ENCODE measurements at regions not wholly inside any gene's neighbourhood (a gene's known extent, or its start where the extent isn't known, plus 50 kb on each side); places are given as distances from the start of the nearest gene placed in this dataset.

DNA sequence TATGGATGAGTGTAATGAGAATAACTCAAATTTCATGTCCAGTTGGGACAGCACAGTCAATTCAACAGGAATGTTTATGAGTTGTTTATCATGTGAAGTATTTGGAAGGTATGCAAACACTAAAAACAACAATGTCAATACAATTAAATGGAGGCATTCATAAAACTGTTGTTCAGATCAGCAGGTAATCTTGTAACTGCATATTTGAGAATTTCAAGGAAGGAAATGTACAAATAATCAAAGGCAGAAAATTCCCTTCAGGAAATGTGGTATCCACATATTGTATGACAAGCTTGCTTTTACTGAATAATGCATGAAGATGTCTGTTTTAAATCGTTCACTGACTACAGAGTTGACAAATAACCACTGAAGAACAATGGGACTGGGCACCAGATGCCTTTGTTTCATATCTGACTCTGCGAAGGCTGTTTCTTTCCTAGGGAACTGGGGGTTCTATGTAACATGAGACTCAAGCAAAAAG lies 198.3 kb downstream of the LTN1 start (continued):
- TF ChIP-seq, protein P1, sequence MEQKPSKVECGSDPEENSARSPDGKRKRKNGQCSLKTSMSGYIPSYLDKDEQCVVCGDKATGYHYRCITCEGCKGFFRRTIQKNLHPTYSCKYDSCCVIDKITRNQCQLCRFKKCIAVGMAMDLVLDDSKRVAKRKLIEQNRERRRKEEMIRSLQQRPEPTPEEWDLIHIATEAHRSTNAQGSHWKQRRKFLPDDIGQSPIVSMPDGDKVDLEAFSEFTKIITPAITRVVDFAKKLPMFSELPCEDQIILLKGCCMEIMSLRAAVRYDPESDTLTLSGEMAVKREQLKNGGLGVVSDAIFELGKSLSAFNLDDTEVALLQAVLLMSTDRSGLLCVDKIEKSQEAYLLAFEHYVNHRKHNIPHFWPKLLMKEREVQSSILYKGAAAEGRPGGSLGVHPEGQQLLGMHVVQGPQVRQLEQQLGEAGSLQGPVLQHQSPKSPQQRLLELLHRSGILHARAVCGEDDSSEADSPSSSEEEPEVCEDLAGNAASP (IDR thresholded peaks at IDR 0.05) = no peak
- no peak for TF ChIP-seq RBBP5 (IDR thresholded peaks at IDR 0.05; ENCODE audit: borderline replicate concordance, insufficient read depth, low read length, poor library complexity, severe bottlenecking)

DNA sequence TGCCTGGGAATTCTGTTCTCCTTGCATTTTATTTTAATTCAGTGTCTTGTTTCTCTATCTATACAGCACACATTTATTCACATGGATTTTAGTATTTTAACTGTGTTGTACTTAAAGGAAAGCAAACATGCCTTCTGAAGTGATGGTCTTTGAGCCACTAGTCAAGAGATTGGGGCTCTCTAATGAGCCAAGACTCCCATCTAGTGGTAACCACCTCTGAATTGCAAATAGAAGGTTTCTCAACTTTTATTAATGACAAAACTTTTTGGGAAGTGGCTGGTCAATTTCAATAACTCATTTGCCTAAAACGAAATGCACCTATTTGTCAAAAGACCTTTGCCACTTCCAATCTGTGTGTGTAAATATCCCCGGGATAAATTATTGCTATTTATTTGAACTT lies 199.6 kb downstream of the LTN1 start:
- Histone ChIP-seq H3K27me3 (ENCODE audit: control insufficient read depth in 2 of 2, insufficient read depth in 2 of 2, low read length in 2 of 2) (no peaks in the 10 kb centered on the region), H3K79me2 (ENCODE audit: control insufficient read depth, insufficient read depth, low read length) (no peaks in the 10 kb centered on the region), H3K9ac (ENCODE audit: insufficient read depth in 1 of 2, low read depth in 2 of 2, low read length in 2 of 2) (no peak overlapping the region), H3K36me3 (ENCODE audit: control insufficient read depth, insufficient read depth, low read length) (no peaks in the 10 kb centered on the region), H2AFZ (ENCODE audit: low read depth, low read length) (no peak overlapping the region), H3K9me3 (replicated peaks; ENCODE audit: control insufficient read depth, insufficient read depth, low read depth, low read length) (no peaks in the 10 kb centered on the region), H3K4me2 (ENCODE audit: insufficient read depth, low read length) (no peak overlapping the region), H3K27ac (ENCODE audit: extremely low read depth, low read depth, low read length) (no peak overlapping the region), H3K9me1 (ENCODE audit: control insufficient read depth, insufficient read depth, low read length) (no peaks in the 10 kb centered on the region), H3K4me1 (replicated peaks in 1 of 2; ENCODE audit: control insufficient read depth in 2 of 2, insufficient read depth in 2 of 2, low read length in 2 of 2) (no peaks in the 10 kb centered on the region; a peak in 1 of 5 replicates), H4K20me1 (replicated peaks; ENCODE audit: control insufficient read depth, insufficient read depth, low read length) (no peaks in the 10 kb centered on the region), H3K4me3 (no peak overlapping the region)
- FAIRE-seq = no peak
- ATAC-seq = 0 out of 3 replicates have a peak, but pooled peaks have one; percentile 23
- no TSS peak for BruUV-seq (replicated peaks)
- CTCF ChIA-PET (ENCODE audit: low intra/inter-chr PET ratio) = interaction anchor here (0.7 to 1.6 kb wide), 2 partner anchors 1092 to 1943 kb away, joined by 3 to 16 read pairs; no protein-coding TSS in a partner anchor
- POLR2A ChIA-PET = interaction anchor here (1.0 kb wide), 1 partner anchor 9 kb away, joined by 4 read pairs; no protein-coding TSS in a partner anchor
- WGBS (ENCODE audit: insufficient coverage, low coverage, missing lambda C conversion rate) = 0% methylated on average over 2 of the region's 2 CpGs
- in situ Hi-C loops (cut with MboI) (no loop called here), intact Hi-C loops (cut with micrococcal nuclease) (no loop called here)
- TF ChIP-seq DEAF1 (CRISPR knock-in tag; IDR thresholded peaks at IDR 0.05) (peak; percentile 61; the same call in 1 of the 2 replicates), GTF2F1 (IDR thresholded peaks at IDR 0.05; ENCODE audit: low read depth, low read length) (no peak), TBL1XR1 (IDR thresholded peaks at IDR 0.05; ENCODE audit: low read length in 2 of 2) (no peak), SRSF7 (optimal IDR thresholded peaks at IDR 0.05; ENCODE audit: low read depth, low read length) (no peak), ETS1 (conservative IDR thresholded peaks at IDR 0.05; ENCODE audit: control insufficient read depth, low read depth, low read length) (no peak), PYGO2 (tag; IDR thresholded peaks at IDR 0.05) (no peak), CBX1 (IDR thresholded peaks at IDR 0.05; ENCODE audit: low read depth) (no peak), RBM39 (optimal IDR thresholded peaks at IDR 0.05; ENCODE audit: low read depth, low read length) (no peak), RAD21 (CRISPR knock-in tag; conservative IDR thresholded peaks at IDR 0.05 in 1 of 2, IDR thresholded peaks at IDR 0.05 in 1 of 2) (peak; percentile 75), CTCF (IDR thresholded peaks at IDR 0.05 in 2 of 3, conservative IDR thresholded peaks at IDR 0.05 in 1 of 3; ENCODE audit: insufficient read depth in 2 of 3, low read depth in 1 of 3, low read length in 3 of 3) (peak; percentile 34 to 57 (median 34); a peak in 3 of 6 replicates)
- DNase-seq (ENCODE audit: extremely low read depth in 1 of 4, low spot score in 3 of 4) = peak in 1 of 4 experiments; percentile 30
